Naive thymus-derived CD4-positive, alpha-beta T cell (primary cell): ENCODE measurements at regions not wholly inside any gene's neighbourhood (a gene's known extent, or its start where the extent isn't known, plus 50 kb on each side); places are given as distances from the start of the nearest gene placed in this dataset.

ENCODE experiments used
- ATAC-seq: fragments of 150-1000 bp; cut with Tn5 transposase; 2 replicates; pipeline ENCODE4 v1.10.0; 2021; ENCODE audit warnings: mild to moderate bottlenecking, moderate library complexity
- CTCF ChIA-PET: fragments of 350-600 bp; sonication (Branson Sonifier 250); formaldehyde crosslinking; loops from one replicate; lab custom pipeline; 2021; ENCODE audit warnings: antibody characterized with exemption; lab: Charles Lee
- POLR2A ChIA-PET: fragments of 350-600 bp; sonication (Branson Sonifier 250); formaldehyde crosslinking; loops from one replicate; lab custom pipeline; 2021; ENCODE audit warnings: antibody characterized with exemption, inconsistent platforms; lab: Charles Lee
- DNase-seq, 9 donors: peaks; one replicate each; pipeline versions ENCODE4 v3.0.0 to v3.0.0-alpha.2; 2020 to 2022; ENCODE audit warnings: mixed read lengths in 1 of 9
- H3K27ac ChIP-seq: one replicate; pipeline ENCODE4 v1.7.0; 2013; ENCODE audit warnings: mild to moderate bottlenecking, low read depth, low read length, moderate library complexity
- H3K27me3 ChIP-seq, 2 donors: one replicate each; pipeline ENCODE4 v1.7.0; 2013; ENCODE audit warnings: low read length in 2 of 2, mild to moderate bottlenecking in 2 of 2, moderate library complexity in 2 of 2; ENCODE audit not compliant: control insufficient read depth in 2 of 2, insufficient read depth in 2 of 2
- H3K36me3 ChIP-seq, 3 experiments: 1 replicate in 2 of 3; 2 replicates in 1 of 3; pipeline ENCODE4 v1.7.0; 2013; ENCODE audit warnings: low read length in 3 of 3, mild to moderate bottlenecking in 3 of 3, moderate library complexity in 1 of 3; ENCODE audit not compliant: insufficient read depth in 3 of 3, control insufficient read depth in 2 of 3
- H3K4me1 ChIP-seq, 2 donors: one replicate each; pipeline ENCODE4 v1.7.0; 2013; ENCODE audit warnings: low read length in 2 of 2, mild to moderate bottlenecking in 2 of 2, moderate library complexity in 1 of 2; ENCODE audit not compliant: control insufficient read depth in 2 of 2, insufficient read depth in 2 of 2
- H3K4me3 ChIP-seq: 2 replicates; pipeline ENCODE4 v1.7.0; 2013; ENCODE audit warnings: mild to moderate bottlenecking, low read length
- H3K9me3 ChIP-seq, 3 experiments: 1 replicate in 2 of 3; 2 replicates in 1 of 3; pipeline ENCODE4 v1.7.0; 2013; ENCODE audit warnings: low read length in 3 of 3; ENCODE audit not compliant: control insufficient read depth in 2 of 3
- H3K27ac Mint-ChIP-seq, 9 donors: one replicate each; pipeline ENCODE4 v1.8.0; 2020 to 2022; ENCODE audit warnings: mixed read lengths in 9 of 9, mild to moderate bottlenecking in 8 of 9, moderate library complexity in 5 of 9, inconsistent platforms in 2 of 9
- H3K27me3 Mint-ChIP-seq, 5 donors: one replicate each; pipeline ENCODE4 v1.8.0; 2021 to 2022; ENCODE audit warnings: mixed read lengths in 5 of 5, mild to moderate bottlenecking in 1 of 5
- H3K36me3 Mint-ChIP-seq, 5 donors: one replicate each; pipeline ENCODE4 v1.8.0; 2020 to 2022; ENCODE audit warnings: mixed read lengths in 5 of 5, mild to moderate bottlenecking in 3 of 5, inconsistent platforms in 1 of 5
- H3K4me1 Mint-ChIP-seq, 7 donors: one replicate each; pipeline ENCODE4 v1.8.0; 2020 to 2022; ENCODE audit warnings: mixed read lengths in 7 of 7, mild to moderate bottlenecking in 3 of 7, inconsistent platforms in 1 of 7
- H3K4me3 Mint-ChIP-seq, 10 donors: one replicate each; pipeline ENCODE4 v1.8.0; 2020 to 2022; ENCODE audit warnings: mild to moderate bottlenecking in 10 of 10, mixed read lengths in 10 of 10, moderate library complexity in 6 of 10, inconsistent platforms in 2 of 10
- H3K9me3 Mint-ChIP-seq, 11 donors: one replicate each; pipeline ENCODE4 v1.8.0; 2020 to 2022; ENCODE audit warnings: mixed read lengths in 11 of 11, mild to moderate bottlenecking in 4 of 11, inconsistent platforms in 1 of 11, moderate library complexity in 1 of 11
- intact Hi-C, 2 donors: fragments of 100-400 bp; cut with micrococcal nuclease; formaldehyde crosslinking; loops; one replicate each; pipeline ENCODE4 v1.15.1; 2023

GRCh38 chr9:126150411-126151030 is 176.1 kb upstream of the MVB12B start:
- Mint-ChIP-seq H3K27me3 (peaks cover 14 to 33% (median 27%) of the 10 kb centered on the region in 5 donors), H3K4me1 (peaks cover 0 to 9% (median 4%) of the 10 kb centered on the region in 7 donors), H3K9me3 (peaks cover 0 to 2% (median 0%) of the 10 kb centered on the region in 11 donors), H3K27ac (no peak overlapping the region), H3K36me3 (no peaks in the 10 kb centered on the region), H3K4me3 (no peak overlapping the region)
- no peaks in the 10 kb centered on the region for H3K9me3 ChIP-seq
- no peaks in the 10 kb centered on the region for H3K4me1 ChIP-seq
- ChIA-PET POLR2A (no interaction called here), CTCF (no interaction called here)
- H3K36me3 ChIP-seq: no peaks in the 10 kb centered on the region
- ATAC-seq (no peak), DNase-seq (no peak)
- no peak overlapping the region for H3K27ac ChIP-seq
- H3K27me3 ChIP-seq: no peaks in the 10 kb centered on the region
- no peak overlapping the region for H3K4me3 ChIP-seq
- intact Hi-C loops: no loop called here

DNA sequence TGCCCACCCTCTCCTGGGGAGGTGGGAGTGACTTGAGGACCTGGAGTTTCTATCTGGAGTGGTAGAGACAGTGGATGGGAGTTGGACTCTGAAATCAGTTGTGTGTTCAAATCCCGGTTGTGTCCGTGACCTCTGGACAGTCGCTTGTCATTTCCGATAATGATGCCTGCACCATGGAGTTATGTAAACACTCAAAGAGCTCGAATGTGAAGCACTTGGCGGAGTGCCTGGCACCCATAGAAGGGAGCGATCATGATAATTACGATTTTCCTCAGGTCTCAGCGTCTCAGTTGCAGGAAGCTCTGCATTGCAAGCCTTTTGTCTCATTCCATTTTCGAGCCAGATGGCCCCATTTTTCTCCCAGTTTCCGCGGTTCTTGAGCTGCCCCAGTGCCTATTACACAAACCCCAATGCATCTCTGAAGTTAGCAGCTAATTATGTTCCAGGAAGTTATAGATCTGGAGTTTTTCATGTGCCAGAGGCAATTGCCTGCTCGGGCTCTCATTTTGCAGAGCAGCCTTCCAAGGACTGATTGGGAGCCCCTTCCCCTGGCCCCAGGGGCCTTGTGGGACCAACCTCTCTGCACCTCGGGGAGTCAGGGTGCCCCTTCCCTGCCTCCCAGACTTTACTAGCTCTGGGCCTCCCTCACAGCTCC is 175.5 kb upstream of the MVB12B start:
- Histone ChIP-seq H3K36me3 (no peaks in the 10 kb centered on the region), H3K9me3 (no peaks in the 10 kb centered on the region), H3K4me3 (no peak overlapping the region), H3K27me3 (no peaks in the 10 kb centered on the region), H3K27ac (no peak overlapping the region), H3K4me1 (no peaks in the 10 kb centered on the region)
- intact Hi-C loops: no loop called here
- ATAC-seq (no peak), DNase-seq (no peak)
- POLR2A ChIA-PET: no interaction called here
- Mint-ChIP-seq H3K36me3 (no peaks in the 10 kb centered on the region), H3K9me3 (peaks cover 0 to 2% (median 0%) of the 10 kb centered on the region in 11 donors), H3K27me3 (peaks cover 11 to 30% (median 24%) of the 10 kb centered on the region in 5 donors), H3K4me1 (peaks cover 0 to 7% (median 4%) of the 10 kb centered on the region in 7 donors), H3K4me3 (no peak overlapping the region), H3K27ac (no peak overlapping the region)
- CTCF ChIA-PET: no interaction called here

GRCh38 chr9:126151686-126152134 is 174.9 kb upstream of the MVB12B start:
- Histone ChIP-seq H3K4me1 (no peaks in the 10 kb centered on the region), H3K36me3 (no peaks in the 10 kb centered on the region), H3K27me3 (no peaks in the 10 kb centered on the region), H3K9me3 (no peaks in the 10 kb centered on the region), H3K27ac (no peak overlapping the region), H3K4me3 (no peak overlapping the region)
- ChIA-PET POLR2A (no interaction called here), CTCF (no interaction called here)
- Mint-ChIP-seq H3K4me1 (peaks cover 0 to 3% (median 1%) of the 10 kb centered on the region in 7 donors), H3K36me3 (no peaks in the 10 kb centered on the region), H3K4me3 (no peak overlapping the region), H3K27ac (no peak overlapping the region), H3K9me3 (peaks cover 0 to 2% (median 0%) of the 10 kb centered on the region in 11 donors), H3K27me3 (peaks cover 6 to 25% (median 20%) of the 10 kb centered on the region in 5 donors)
- DNase-seq (no peak), ATAC-seq (no peak)
- intact Hi-C loops: no loop called here

DNA sequence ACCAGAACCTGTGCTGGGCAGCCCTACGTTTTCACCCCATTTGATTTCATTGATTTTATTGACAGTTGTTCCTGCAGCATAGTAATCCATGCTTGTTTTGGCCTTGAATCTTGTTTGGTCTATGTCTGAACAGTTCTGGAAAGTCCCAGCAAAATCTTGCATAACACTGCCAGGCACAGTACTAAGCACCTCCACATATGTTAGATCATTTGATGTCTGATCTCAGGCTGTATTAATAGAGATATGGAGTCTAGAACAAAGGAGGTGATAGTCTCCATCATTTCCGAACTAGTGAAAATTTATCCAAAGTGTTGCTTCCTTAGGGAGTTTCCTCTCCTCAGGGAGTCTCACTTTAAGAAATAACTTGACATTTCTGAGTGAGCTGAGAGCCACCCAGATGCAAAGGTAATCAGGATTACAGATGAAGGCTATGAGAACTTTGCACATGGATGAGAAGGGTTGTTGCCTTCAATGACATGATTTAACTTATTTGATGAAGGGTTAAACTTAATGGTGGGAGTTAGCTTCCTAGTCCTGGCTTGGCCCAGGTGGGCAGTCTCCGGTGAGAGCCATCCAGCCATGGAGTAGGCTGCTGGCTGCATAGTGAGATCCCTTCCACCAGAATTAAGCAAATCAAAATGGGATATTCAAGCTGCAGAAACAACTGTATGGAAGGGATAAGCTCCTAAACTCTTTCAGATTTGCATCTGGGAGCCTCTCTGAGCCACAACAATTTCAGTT is 173.8 kb upstream of the MVB12B start:
- Mint-ChIP-seq H3K27me3 (peaks cover 0 to 33% (median 22%) of the 10 kb centered on the region in 5 donors), H3K4me1 (peaks cover 0 to 4% (median 0%) of the 10 kb centered on the region in 7 donors), H3K36me3 (no peaks in the 10 kb centered on the region), H3K4me3 (no peak overlapping the region), H3K27ac (no peak overlapping the region), H3K9me3 (peaks cover 0 to 2% (median 0%) of the 10 kb centered on the region in 11 donors)
- Histone ChIP-seq H3K36me3 (no peaks in the 10 kb centered on the region), H3K4me1 (no peaks in the 10 kb centered on the region), H3K27me3 (no peaks in the 10 kb centered on the region), H3K4me3 (no peak overlapping the region), H3K9me3 (no peaks in the 10 kb centered on the region), H3K27ac (no peak overlapping the region)
- ATAC-seq (no peak), DNase-seq (no peak)
- ChIA-PET CTCF (no interaction called here), POLR2A (no interaction called here)
- intact Hi-C loops: no loop called here

DNA sequence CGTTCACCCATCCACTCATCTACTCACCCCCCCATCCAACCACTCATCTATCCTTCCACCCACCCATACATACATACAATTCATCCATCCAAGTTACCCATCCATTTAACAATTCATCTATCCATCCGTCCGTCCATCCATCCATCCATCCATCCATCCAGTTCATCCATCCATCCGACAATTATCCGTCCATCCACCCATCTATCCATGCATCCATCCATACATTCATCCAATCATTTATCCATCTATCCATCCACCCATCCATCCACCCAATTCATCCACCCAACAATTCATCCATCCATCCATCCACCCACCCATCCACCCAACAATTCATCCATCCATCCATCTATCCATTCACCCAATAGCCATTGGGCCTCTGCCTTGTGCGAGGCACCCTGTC is 173.2 kb upstream of the MVB12B start:
- no peak for ATAC-seq
- Mint-ChIP-seq H3K4me3 (no peak overlapping the region), H3K4me1 (peaks cover 0 to 2% (median 0%) of the 10 kb centered on the region in 7 donors), H3K27ac (no peak overlapping the region), H3K36me3 (no peaks in the 10 kb centered on the region), H3K27me3 (peaks cover 0 to 38% (median 16%) of the 10 kb centered on the region in 5 donors), H3K9me3 (peaks cover 0 to 2% (median 0%) of the 10 kb centered on the region in 11 donors)
- Histone ChIP-seq H3K4me3 (no peak overlapping the region), H3K27me3 (no peaks in the 10 kb centered on the region), H3K36me3 (no peaks in the 10 kb centered on the region), H3K4me1 (no peaks in the 10 kb centered on the region), H3K27ac (no peak overlapping the region), H3K9me3 (no peaks in the 10 kb centered on the region)
- no peak for DNase-seq
- intact Hi-C loops: no loop called here
- ChIA-PET POLR2A (no interaction called here), CTCF (no interaction called here)

- Mint-ChIP-seq H3K27me3 (peaks cover 0 to 36% (median 10%) of the 10 kb centered on the region in 5 donors), H3K9me3 (peaks cover 0 to 2% (median 0%) of the 10 kb centered on the region in 11 donors), H3K4me3 (no peak overlapping the region), H3K36me3 (no peaks in the 10 kb centered on the region), H3K4me1 (peaks cover 0 to 2% (median 0%) of the 10 kb centered on the region in 7 donors), H3K27ac (no peak overlapping the region)
- Histone ChIP-seq H3K9me3 (no peaks in the 10 kb centered on the region), H3K27me3 (no peaks in the 10 kb centered on the region), H3K4me3 (no peak overlapping the region), H3K36me3 (no peaks in the 10 kb centered on the region), H3K4me1 (no peaks in the 10 kb centered on the region), H3K27ac (no peak overlapping the region)
- DNase-seq (no peak), ATAC-seq (no peak)
- intact Hi-C loops: no loop called here
- CTCF ChIA-PET: no interaction called here
- POLR2A ChIA-PET: no interaction called here
These were observed 172.3 kb upstream of the MVB12B start for GRCh38 chr9:126154182-126154827.
